ENCODE measurements at regions not wholly inside any gene's neighbourhood (a gene's known extent, or its start where the extent isn't known, plus 50 kb on each side); places are given as distances from the start of the nearest gene placed in this dataset.

DNA sequence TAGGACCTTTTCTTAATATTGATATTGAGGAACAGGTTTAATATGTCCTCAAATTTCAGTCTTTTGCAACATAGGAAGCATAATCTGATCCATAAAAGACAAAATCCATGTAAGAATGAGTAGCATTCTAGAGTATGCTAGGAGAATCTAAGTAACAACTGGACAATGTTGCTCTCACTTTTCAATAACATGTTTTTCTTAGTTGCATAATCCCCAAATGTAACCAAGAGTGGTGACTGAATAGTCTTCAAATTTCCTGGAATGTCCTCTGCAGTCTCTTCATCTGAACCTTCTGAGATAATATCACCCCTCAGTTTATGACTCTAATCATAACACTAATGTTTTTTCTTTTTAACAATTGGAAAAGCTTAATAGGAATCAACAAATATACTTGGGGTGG is 110.0 kb upstream of the ZEB2 start:
- TF ChIP-seq POLR2AphosphoS5 (IDR thresholded peaks at IDR 0.05; ENCODE audit: low read depth, low read length) (no peak), SIN3A (IDR thresholded peaks at IDR 0.05; ENCODE audit: borderline replicate concordance, insufficient read depth, low read depth, low read length) (no peak)
- TF ChIP-seq, protein P1, sequence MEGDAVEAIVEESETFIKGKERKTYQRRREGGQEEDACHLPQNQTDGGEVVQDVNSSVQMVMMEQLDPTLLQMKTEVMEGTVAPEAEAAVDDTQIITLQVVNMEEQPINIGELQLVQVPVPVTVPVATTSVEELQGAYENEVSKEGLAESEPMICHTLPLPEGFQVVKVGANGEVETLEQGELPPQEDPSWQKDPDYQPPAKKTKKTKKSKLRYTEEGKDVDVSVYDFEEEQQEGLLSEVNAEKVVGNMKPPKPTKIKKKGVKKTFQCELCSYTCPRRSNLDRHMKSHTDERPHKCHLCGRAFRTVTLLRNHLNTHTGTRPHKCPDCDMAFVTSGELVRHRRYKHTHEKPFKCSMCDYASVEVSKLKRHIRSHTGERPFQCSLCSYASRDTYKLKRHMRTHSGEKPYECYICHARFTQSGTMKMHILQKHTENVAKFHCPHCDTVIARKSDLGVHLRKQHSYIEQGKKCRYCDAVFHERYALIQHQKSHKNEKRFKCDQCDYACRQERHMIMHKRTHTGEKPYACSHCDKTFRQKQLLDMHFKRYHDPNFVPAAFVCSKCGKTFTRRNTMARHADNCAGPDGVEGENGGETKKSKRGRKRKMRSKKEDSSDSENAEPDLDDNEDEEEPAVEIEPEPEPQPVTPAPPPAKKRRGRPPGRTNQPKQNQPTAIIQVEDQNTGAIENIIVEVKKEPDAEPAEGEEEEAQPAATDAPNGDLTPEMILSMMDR (IDR thresholded peaks at IDR 0.05), result no peak
- TF ChIP-seq, protein P2, sequence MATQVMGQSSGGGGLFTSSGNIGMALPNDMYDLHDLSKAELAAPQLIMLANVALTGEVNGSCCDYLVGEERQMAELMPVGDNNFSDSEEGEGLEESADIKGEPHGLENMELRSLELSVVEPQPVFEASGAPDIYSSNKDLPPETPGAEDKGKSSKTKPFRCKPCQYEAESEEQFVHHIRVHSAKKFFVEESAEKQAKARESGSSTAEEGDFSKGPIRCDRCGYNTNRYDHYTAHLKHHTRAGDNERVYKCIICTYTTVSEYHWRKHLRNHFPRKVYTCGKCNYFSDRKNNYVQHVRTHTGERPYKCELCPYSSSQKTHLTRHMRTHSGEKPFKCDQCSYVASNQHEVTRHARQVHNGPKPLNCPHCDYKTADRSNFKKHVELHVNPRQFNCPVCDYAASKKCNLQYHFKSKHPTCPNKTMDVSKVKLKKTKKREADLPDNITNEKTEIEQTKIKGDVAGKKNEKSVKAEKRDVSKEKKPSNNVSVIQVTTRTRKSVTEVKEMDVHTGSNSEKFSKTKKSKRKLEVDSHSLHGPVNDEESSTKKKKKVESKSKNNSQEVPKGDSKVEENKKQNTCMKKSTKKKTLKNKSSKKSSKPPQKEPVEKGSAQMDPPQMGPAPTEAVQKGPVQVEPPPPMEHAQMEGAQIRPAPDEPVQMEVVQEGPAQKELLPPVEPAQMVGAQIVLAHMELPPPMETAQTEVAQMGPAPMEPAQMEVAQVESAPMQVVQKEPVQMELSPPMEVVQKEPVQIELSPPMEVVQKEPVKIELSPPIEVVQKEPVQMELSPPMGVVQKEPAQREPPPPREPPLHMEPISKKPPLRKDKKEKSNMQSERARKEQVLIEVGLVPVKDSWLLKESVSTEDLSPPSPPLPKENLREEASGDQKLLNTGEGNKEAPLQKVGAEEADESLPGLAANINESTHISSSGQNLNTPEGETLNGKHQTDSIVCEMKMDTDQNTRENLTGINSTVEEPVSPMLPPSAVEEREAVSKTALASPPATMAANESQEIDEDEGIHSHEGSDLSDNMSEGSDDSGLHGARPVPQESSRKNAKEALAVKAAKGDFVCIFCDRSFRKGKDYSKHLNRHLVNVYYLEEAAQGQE (IDR thresholded peaks at IDR 0.05; ENCODE audit: insufficient read depth in 1 of 2, low read depth in 2 of 2, low read length in 1 of 2), result no peak
